Smooth muscle cell (in vitro differentiated cells): ENCODE measurements at regions not wholly inside any gene's neighbourhood (a gene's known extent, or its start where the extent isn't known, plus 50 kb on each side); places are given as distances from the start of the nearest gene placed in this dataset.

Experiments used
- DNase-seq: peaks from one replicate; lab custom pipeline; 2025; ENCODE audit not compliant: unreplicated experiment; lab: John Stamatoyannopoulos, UW
- H2AFZ ChIP-seq: fragments of 200-600 bp; sonication (generic); 2 replicates; pipeline ENCODE4 v1.6.0; 2016; ENCODE audit warnings: antibody characterized with exemption, low read depth, mild to moderate bottlenecking
- H3F3A ChIP-seq: fragments of 200-600 bp; sonication (generic); 2 replicates; pipeline ENCODE4 v1.6.0; 2017; ENCODE audit warnings: antibody characterized with exemption, low read depth
- H3K27ac ChIP-seq: fragments of 200-600 bp; sonication (generic); 2 replicates; pipeline ENCODE4 v1.5.1; 2016; ENCODE audit warnings: low read depth, mild to moderate bottlenecking
- H3K27me3 ChIP-seq: fragments of 200-600 bp; sonication (generic); 2 replicates; pipeline ENCODE4 v1.6.1; 2016; ENCODE audit warnings: low read depth, mild to moderate bottlenecking
- H3K36me3 ChIP-seq: fragments of 200-600 bp; sonication (generic); 2 replicates; pipeline ENCODE4 v1.5.1; 2016; ENCODE audit warnings: low read depth
- H3K4me1 ChIP-seq: fragments of 200-600 bp; sonication (generic); 2 replicates; pipeline ENCODE4 v1.5.1; 2016; ENCODE audit warnings: low read depth
- H3K4me2 ChIP-seq: fragments of 200-600 bp; sonication (generic); 2 replicates; pipeline ENCODE4 v1.6.0; 2016; ENCODE audit warnings: mild to moderate bottlenecking
- H3K4me3 ChIP-seq: fragments of 200-600 bp; sonication (generic); 2 replicates; pipeline ENCODE4 v1.5.1; 2016; ENCODE audit warnings: mild to moderate bottlenecking
- H3K79me2 ChIP-seq: fragments of 200-600 bp; sonication (generic); 2 replicates; pipeline ENCODE4 v1.6.0; 2016; ENCODE audit warnings: low read depth, mild to moderate bottlenecking
- H3K9ac ChIP-seq: fragments of 200-600 bp; sonication (generic); 2 replicates; pipeline ENCODE4 v1.6.0; 2016; ENCODE audit warnings: low read depth
- H3K9me3 ChIP-seq: fragments of 200-600 bp; sonication (generic); replicated peaks from 2 replicates; pipeline ENCODE4 v1.5.1; 2016; ENCODE audit warnings: low read depth
- H4K20me1 ChIP-seq: fragments of 200-600 bp; sonication (generic); 2 replicates; pipeline ENCODE4 v1.6.0; 2016; ENCODE audit warnings: low read depth
- CTCF ChIP-seq: fragments of 200-600 bp; sonication (generic); IDR thresholded peaks from 2 replicates; pipeline ENCODE4 v1.5.1; 2017; ENCODE audit warnings: borderline replicate concordance, mild to moderate bottlenecking, antibody characterized with exemption; ENCODE audit not compliant: insufficient read depth, poor library complexity, severe bottlenecking
- WGBS: methylation state at CpG from one replicate; pipeline ENCODE4 v1.1.7; 2016; ENCODE audit warnings: low lambda C conversion rate; 5-methylcytosine and 5-hydroxymethylcytosine counted together

- no peak for TF ChIP-seq CTCF
- no peaks in the 10 kb centered on the region for H4K20me1 ChIP-seq
- DNase-seq = no peak
- H2AFZ ChIP-seq = no peak overlapping the region
- no peaks in the 10 kb centered on the region for H3K9me3 ChIP-seq
- H3F3A ChIP-seq = no peaks in the 10 kb centered on the region
- H3K27me3 ChIP-seq = no peaks in the 10 kb centered on the region
- H3K9ac ChIP-seq = no peak overlapping the region
- no peak overlapping the region for H3K27ac ChIP-seq
- H3K4me2 ChIP-seq = no peak overlapping the region
- H3K4me1 ChIP-seq = peaks cover 5% of the 10 kb centered on the region
- no peak overlapping the region for H3K4me3 ChIP-seq
- no peaks in the 10 kb centered on the region for H3K36me3 ChIP-seq
- over 99% methylated on average over 14 of the region's 14 CpGs for WGBS
- no peaks in the 10 kb centered on the region for H3K79me2 ChIP-seq
These were observed 161.2 kb downstream of the PSMG1 start for GRCh38 chr21:39022035-39022434.

DNA sequence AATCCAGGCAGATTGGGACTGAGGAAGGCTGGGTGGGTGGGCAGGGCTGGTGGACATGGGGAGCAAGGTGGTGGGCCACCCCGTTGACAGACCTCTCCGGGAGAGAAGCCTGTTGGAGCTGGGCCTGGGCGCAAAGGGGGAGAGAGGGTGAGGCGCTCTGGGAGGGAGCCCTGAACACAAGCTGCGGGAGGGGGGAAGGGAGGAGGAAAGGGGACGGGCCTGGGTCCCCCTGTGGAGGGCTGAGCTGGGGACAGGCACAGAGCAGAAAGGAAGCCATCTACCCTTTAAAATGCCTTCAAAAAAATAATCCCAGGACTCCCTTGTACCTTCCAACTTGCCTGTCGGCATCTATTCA, 161.8 kb downstream of the PSMG1 start:
- H3K4me1 ChIP-seq = peaks cover 5% of the 10 kb centered on the region
- H3K79me2 ChIP-seq = no peaks in the 10 kb centered on the region
- DNase-seq = no peak
- peak overlapping the region; percentile 31 for H2AFZ ChIP-seq
- H3K36me3 ChIP-seq = no peaks in the 10 kb centered on the region
- H3K27ac ChIP-seq = no peak overlapping the region
- no peak overlapping the region for H3K9ac ChIP-seq
- no peaks in the 10 kb centered on the region for H3F3A ChIP-seq
- H3K9me3 ChIP-seq = no peaks in the 10 kb centered on the region
- no peaks in the 10 kb centered on the region for H4K20me1 ChIP-seq
- H3K27me3 ChIP-seq = no peaks in the 10 kb centered on the region
- no peak for TF ChIP-seq CTCF
- WGBS = 93% methylated on average over 1 of the region's 7 CpGs
- no peak overlapping the region for H3K4me3 ChIP-seq
- no peak overlapping the region for H3K4me2 ChIP-seq

DNA sequence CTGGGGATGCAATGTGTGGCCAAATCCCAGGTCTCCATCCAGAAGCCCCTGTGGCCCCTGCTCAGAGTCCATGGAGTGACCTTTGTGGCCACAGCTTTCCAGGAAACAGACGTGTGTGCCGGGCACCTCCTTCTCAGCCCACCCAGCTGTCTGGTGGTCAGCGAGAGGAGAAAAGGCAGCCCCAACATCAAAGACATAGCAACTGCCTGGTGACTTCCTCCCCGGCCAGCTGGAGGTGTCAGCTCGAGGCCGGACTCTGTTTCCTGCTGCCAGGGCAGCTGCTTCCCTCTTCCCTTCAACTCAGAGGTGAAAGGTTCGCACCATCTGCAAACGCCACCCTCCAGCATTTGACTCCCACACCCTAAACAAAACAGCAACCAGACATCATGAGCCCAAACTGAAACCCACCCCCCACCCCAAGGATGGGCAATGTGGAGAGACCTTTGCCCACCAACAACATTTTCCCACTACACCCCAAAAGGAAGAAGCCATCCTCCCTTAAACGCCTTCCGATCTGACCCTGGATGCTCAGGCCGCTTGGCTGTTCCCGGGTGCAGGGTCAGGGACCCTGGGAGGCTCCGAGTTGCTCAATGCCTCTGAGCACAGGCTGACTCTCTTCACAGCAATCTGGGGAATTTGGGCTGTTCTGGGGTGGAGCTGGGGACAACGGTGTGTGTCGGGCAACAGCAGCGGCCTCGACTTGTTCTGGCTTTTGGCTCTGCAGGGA, 162.3 kb downstream of the PSMG1 start:
- no peaks in the 10 kb centered on the region for H3K27me3 ChIP-seq
- no peak overlapping the region for H3K27ac ChIP-seq
- H3K4me1 ChIP-seq = peaks cover 5% of the 10 kb centered on the region
- H3K4me3 ChIP-seq = no peak overlapping the region
- no peaks in the 10 kb centered on the region for H3F3A ChIP-seq
- WGBS = 39% methylated on average over 17 of the region's 17 CpGs
- H2AFZ ChIP-seq = peak overlapping the region; percentile 31
- H3K79me2 ChIP-seq = no peaks in the 10 kb centered on the region
- DNase-seq = no peak
- no peaks in the 10 kb centered on the region for H3K9me3 ChIP-seq
- no peaks in the 10 kb centered on the region for H4K20me1 ChIP-seq
- H3K9ac ChIP-seq = no peak overlapping the region
- no peak for TF ChIP-seq CTCF
- peak overlapping the region; percentile 5 for H3K4me2 ChIP-seq
- no peaks in the 10 kb centered on the region for H3K36me3 ChIP-seq

- Histone ChIP-seq H3K4me1 (peaks cover 5% of the 10 kb centered on the region), H2AFZ (no peak overlapping the region)
- WGBS = 66% methylated on average over 4 of the region's 4 CpGs
These were observed 164.5 kb downstream of the PSMG1 start for GRCh38 chr21:39018730-39019129.

More at GRCh38 chr21:39018730-39019129, 164.5 kb downstream of the PSMG1 start:
- H3K9me3 ChIP-seq = no peaks in the 10 kb centered on the region
- H3K36me3 ChIP-seq = no peaks in the 10 kb centered on the region
- H3F3A ChIP-seq = no peaks in the 10 kb centered on the region
- H3K4me3 ChIP-seq = no peak overlapping the region
- no peak overlapping the region for H3K27ac ChIP-seq
- H3K9ac ChIP-seq = no peak overlapping the region
- H4K20me1 ChIP-seq = no peaks in the 10 kb centered on the region
- no peaks in the 10 kb centered on the region for H3K79me2 ChIP-seq
- DNase-seq = no peak
- H3K27me3 ChIP-seq = no peaks in the 10 kb centered on the region
- no peak for TF ChIP-seq CTCF
- H3K4me2 ChIP-seq = no peak overlapping the region
